M059J (cell line): ENCODE measurements at regions not wholly inside any gene's neighbourhood (a gene's known extent, or its start where the extent isn't known, plus 50 kb on each side); places are given as distances from the start of the nearest gene placed in this dataset.
"Not testable (repeated sequence)": the region's sequence is repeated elsewhere in the genome, so short reads cannot be mapped to it uniquely, and the experiment has no call there.

ENCODE experiments used
- DNase-seq: peaks from one replicate; pipeline ENCODE4 v3.0.0-alpha.2; 2012; ENCODE audit warnings: low read depth

- no peak for DNase-seq
Measured at GRCh38 chr12:62166525-62166924, 93.7 kb upstream of the USP15 start.

- no peak for DNase-seq
Measured at GRCh38 chr12:62168411-62168810, 91.8 kb upstream of the USP15 start.

DNA sequence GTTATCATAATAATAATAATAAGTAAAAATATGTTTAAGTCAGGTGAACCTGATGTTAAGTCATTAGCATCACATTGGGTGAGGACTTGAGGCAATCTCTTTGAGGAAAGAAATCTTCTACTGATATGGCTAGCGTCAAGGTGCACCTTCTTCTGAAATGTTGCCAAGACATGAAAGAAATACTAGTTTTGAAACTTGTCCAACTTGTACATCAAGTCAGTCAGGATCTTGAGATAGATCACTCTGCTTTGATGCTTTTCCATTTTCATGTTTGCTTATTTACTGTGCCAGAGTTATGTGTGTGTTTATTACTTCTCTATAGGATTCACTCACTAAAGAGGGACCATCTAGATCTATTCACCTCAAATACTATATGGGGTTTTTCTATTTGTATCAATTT is 90.0 kb upstream of the USP15 start:
- DNase-seq, result no peak

GRCh38 chr12:62190689-62191490 is 69.3 kb upstream of the USP15 start:
- DNase-seq, result no peak

GRCh38 chr12:62191491-62192179 is 68.6 kb upstream of the USP15 start:
- DNase-seq, result peak; percentile 36

GRCh38 chr12:62192180-62192902 is 67.9 kb upstream of the USP15 start:
- DNase-seq, result peak; percentile 82

DNA sequence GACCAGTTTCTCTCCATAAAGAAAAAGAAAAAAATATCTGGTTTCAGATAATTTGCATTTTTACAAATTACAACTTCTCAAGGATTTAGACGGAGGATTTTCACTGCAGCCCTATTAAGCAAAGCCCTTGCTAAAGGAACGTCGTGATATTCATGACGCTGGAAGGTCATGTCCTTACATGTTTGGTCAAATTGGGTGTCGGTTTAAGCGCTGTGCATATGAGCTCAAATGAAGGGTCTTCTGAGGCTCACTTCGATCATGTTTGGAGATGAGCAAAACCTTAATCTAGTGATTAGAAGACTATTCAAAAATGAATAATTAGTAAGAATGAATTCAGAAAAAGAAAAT is 67.3 kb upstream of the USP15 start:
- no peak for DNase-seq

DNA sequence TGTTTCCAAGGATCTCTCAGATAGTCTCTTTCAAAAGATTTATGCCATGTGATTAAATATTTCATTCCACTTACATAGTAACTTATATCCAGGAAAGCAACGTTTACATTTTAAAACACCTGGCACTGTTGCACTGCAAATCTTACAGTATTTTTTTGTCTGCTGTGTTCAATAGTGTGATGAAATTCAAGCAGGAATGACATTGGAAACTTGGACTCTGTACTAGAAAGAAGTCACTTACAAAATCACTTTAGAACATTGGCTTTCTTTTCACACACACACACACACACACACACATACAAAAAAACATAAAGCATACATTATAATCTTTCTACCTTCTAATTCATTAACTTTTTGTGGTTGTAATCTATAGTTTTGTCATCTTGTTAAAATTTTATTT is 66.2 kb upstream of the USP15 start:
- DNase-seq, result no peak

GRCh38 chr12:62194616-62195015 is 65.6 kb upstream of the USP15 start:
- DNase-seq, result peak; percentile 26

GRCh38 chr12:62196146-62196545 is 64.1 kb upstream of the USP15 start:
- DNase-seq, result no peak

DNA sequence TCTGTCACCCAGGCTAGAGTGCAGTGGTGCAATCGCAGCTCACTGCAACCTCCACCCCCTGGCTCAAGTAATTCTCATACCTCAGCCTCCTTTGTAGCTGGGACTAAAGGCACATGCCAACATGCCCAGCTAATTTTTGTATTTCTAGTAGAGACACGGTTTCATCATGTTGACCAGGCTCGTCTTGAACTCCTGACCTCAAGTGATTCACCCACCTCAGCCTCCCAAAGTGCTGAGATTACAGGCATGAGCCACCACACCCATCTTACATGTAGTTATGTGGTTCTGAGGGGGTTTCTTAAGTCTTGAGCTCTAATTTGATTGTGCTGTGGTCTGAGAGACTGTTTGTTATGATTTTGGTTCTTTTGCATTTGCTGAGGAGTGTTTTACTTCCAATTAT is 57.3 kb upstream of the USP15 start:
- not testable (repeated sequence) for DNase-seq

DNA sequence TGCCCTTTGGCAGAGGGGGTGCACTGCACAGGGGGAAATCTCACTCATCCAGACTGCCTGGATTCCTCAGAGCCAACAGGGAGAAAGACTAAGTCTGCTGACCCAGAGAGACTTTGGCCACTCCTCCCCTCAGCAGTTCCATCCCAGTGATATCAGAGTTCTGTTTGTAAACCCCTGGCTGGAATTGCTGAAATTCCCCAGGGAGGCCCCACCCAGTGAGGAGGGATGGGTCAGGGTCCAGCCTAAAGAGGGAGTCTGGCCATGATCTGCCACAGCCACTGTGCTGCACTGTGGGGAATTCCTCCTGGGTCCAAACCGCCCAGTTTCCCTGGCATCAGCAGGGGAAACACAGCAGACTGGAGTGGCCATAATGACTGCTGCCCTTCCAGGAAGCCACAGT is 54.9 kb upstream of the USP15 start:
- no peak for DNase-seq

DNA sequence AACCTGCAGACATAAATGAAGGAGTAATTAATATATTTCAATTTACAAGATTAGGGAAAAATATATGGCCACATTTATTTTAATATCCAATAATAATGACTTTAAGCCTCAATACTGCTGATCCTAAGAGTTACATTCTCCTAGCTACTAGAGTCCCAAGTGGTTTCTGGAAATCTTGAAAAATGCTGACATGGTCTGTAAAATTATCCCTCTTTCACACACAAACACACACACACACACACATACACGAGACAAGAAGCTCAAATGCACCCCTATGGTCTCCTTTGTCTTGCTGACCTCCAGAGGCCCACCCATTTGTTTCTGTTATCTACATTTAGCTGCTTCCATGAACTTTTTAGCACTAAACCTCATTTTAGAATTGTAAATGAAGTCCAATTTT is 53.0 kb upstream of the USP15 start:
- DNase-seq, result no peak
